WTC11 (cell line): ENCODE measurements at regions not wholly inside any gene's neighbourhood (a gene's known extent, or its start where the extent isn't known, plus 50 kb on each side); places are given as distances from the start of the nearest gene placed in this dataset.

ENCODE experiments used
- ATAC-seq: fragments of 200-7000 bp; cut with Tn5 transposase; 2 replicates; pipeline ENCODE4 v1.10.0; 2021; ENCODE audit warnings: mild to moderate bottlenecking, moderate library complexity
- CTCF ChIA-PET: fragments of 300-600 bp; sonication (Branson Sonifier 250); formaldehyde crosslinking; loops from one replicate; lab custom pipeline; 2021; ENCODE audit warnings: antibody characterized with exemption; lab: Charles Lee
- POLR2A ChIA-PET: fragments of 350-600 bp; sonication (Branson Sonifier 250); formaldehyde crosslinking; loops from one replicate; lab custom pipeline; 2021; ENCODE audit warnings: antibody characterized with exemption; lab: Charles Lee
- DNase-seq: peaks from one replicate; pipeline ENCODE4 v3.0.0; 2021; ENCODE audit warnings: low spot score
- H3K27ac Mint-ChIP-seq: 2 replicates; pipeline ENCODE4 v1.8.0; 2021; ENCODE audit warnings: mixed read lengths
- H3K27me3 Mint-ChIP-seq: 2 replicates; pipeline ENCODE4 v1.8.0; 2021; ENCODE audit warnings: low read depth, mild to moderate bottlenecking, moderate library complexity, mixed read lengths
- H3K36me3 Mint-ChIP-seq: 2 replicates; pipeline ENCODE4 v1.8.0; 2021; ENCODE audit warnings: mixed read lengths
- H3K4me1 Mint-ChIP-seq: 2 replicates; pipeline ENCODE4 v1.8.0; 2022; ENCODE audit warnings: mixed read lengths
- H3K4me3 Mint-ChIP-seq: 2 replicates; pipeline ENCODE4 v1.8.0; 2021; ENCODE audit warnings: mild to moderate bottlenecking, moderate library complexity, mixed read lengths
- H3K9me3 Mint-ChIP-seq: 2 replicates; pipeline ENCODE4 v1.8.0; 2021; ENCODE audit warnings: mixed read lengths
- ATF6 ChIP-seq: sonication (generic); formaldehyde crosslinking; IDR thresholded peaks from 2 replicates; pipeline ENCODE4 v1.8.1; 2023; ENCODE audit warnings: mild to moderate bottlenecking, missing genetic modification reagents
- CREB1 ChIP-seq: sonication (generic); formaldehyde crosslinking; IDR thresholded peaks from 2 replicates; pipeline ENCODE4 v1.8.0; 2023; ENCODE audit warnings: mild to moderate bottlenecking, missing genetic modification reagents
- CREM ChIP-seq: sonication (generic); formaldehyde crosslinking; IDR thresholded peaks from 2 replicates; pipeline ENCODE4 v1.8.1; 2022; ENCODE audit warnings: mild to moderate bottlenecking, missing genetic modification reagents, moderate library complexity
- FOXJ3 ChIP-seq: sonication (generic); formaldehyde crosslinking; IDR thresholded peaks from 2 replicates; pipeline ENCODE4 v1.9.0; 2021; ENCODE audit warnings: missing genetic modification reagents, mild to moderate bottlenecking, borderline replicate concordance
- FOXP4 ChIP-seq: sonication (generic); formaldehyde crosslinking; IDR thresholded peaks from 2 replicates; pipeline ENCODE4 v1.8.0; 2022; ENCODE audit warnings: mild to moderate bottlenecking, missing genetic modification reagents
- HMGA2 ChIP-seq: fragments of 250-450 bp; sonication (Bioruptor Pico); IDR thresholded peaks from 2 replicates; pipeline ENCODE4 v1.4.0; 2021; ENCODE audit warnings: mild to moderate bottlenecking, moderate library complexity
- KAT7 ChIP-seq: sonication (generic); formaldehyde crosslinking; IDR thresholded peaks from 2 replicates; pipeline ENCODE4 v1.8.1; 2023; ENCODE audit warnings: missing genetic modification reagents, mild to moderate bottlenecking, borderline replicate concordance
- MYBL2 ChIP-seq: sonication (generic); formaldehyde crosslinking; IDR thresholded peaks from 2 replicates; pipeline ENCODE4 v1.8.1; 2023; ENCODE audit warnings: mild to moderate bottlenecking, moderate library complexity, missing genetic modification reagents
- RELA ChIP-seq: sonication (generic); formaldehyde crosslinking; IDR thresholded peaks from 2 replicates; pipeline ENCODE4 v1.8.1; 2022; ENCODE audit warnings: missing genetic modification reagents, mild to moderate bottlenecking, borderline replicate concordance
- SOX15 ChIP-seq: fragments of 250-450 bp; sonication (Bioruptor Pico); IDR thresholded peaks from 2 replicates; pipeline ENCODE4 v1.9.0; 2021; ENCODE audit warnings: mild to moderate bottlenecking
- SP1 ChIP-seq: sonication (generic); formaldehyde crosslinking; conservative IDR thresholded peaks from 2 replicates; pipeline ENCODE4 v1.8.1; 2022; ENCODE audit warnings: missing genetic modification reagents
- USF2 ChIP-seq: sonication (generic); formaldehyde crosslinking; IDR thresholded peaks from 2 replicates; pipeline ENCODE4 v1.8.1; 2023; ENCODE audit warnings: mild to moderate bottlenecking, missing genetic modification reagents, moderate library complexity
- ZBTB21 ChIP-seq: sonication (generic); formaldehyde crosslinking; IDR thresholded peaks from 2 replicates; pipeline ENCODE4 v1.8.1; 2023; ENCODE audit warnings: mild to moderate bottlenecking, missing genetic modification reagents, borderline replicate concordance
- ZNF219 ChIP-seq: sonication (generic); formaldehyde crosslinking; IDR thresholded peaks from 2 replicates; pipeline ENCODE4 v1.8.0; 2023; ENCODE audit warnings: missing genetic modification reagents, mild to moderate bottlenecking, borderline replicate concordance
- ZNF263 ChIP-seq: sonication (generic); formaldehyde crosslinking; IDR thresholded peaks from 2 replicates; pipeline ENCODE4 v1.8.1; 2022; ENCODE audit warnings: low read depth, mild to moderate bottlenecking, moderate library complexity, missing genetic modification reagents
- TF ChIP-seq, protein P1 (sequence below): fragments of 250-450 bp; sonication (Bioruptor Pico); IDR thresholded peaks from 2 replicates; pipeline ENCODE4 v1.9.0; 2021; ENCODE audit warnings: mild to moderate bottlenecking
- TF ChIP-seq, protein P2 (sequence below): sonication (generic); formaldehyde crosslinking; IDR thresholded peaks from 2 replicates; pipeline ENCODE4 v1.8.1; 2022; ENCODE audit warnings: low read depth, mild to moderate bottlenecking, moderate library complexity, missing genetic modification reagents, borderline replicate concordance
- TF ChIP-seq, protein P3 (sequence below): sonication (generic); formaldehyde crosslinking; IDR thresholded peaks from 2 replicates; pipeline ENCODE4 v1.8.1; 2023; ENCODE audit warnings: mild to moderate bottlenecking, missing genetic modification reagents, borderline replicate concordance

GRCh38 chr2:221850076-221850475, 278.0 kb upstream of the EPHA4 start:
- no peaks in the 10 kb centered on the region for H3K27me3 Mint-ChIP-seq
- ATAC-seq (no peak), DNase-seq (no peak)
- ChIA-PET CTCF (no interaction called here), POLR2A (no interaction called here)
- 0 out of 2 replicates have a peak, but pooled peaks cover 4% of the 10 kb centered on the region for H3K9me3 Mint-ChIP-seq
- H3K4me3 Mint-ChIP-seq = no peak overlapping the region
- H3K27ac Mint-ChIP-seq = no peak overlapping the region
- no peaks in the 10 kb centered on the region for H3K36me3 Mint-ChIP-seq
- TF ChIP-seq, protein P1, sequence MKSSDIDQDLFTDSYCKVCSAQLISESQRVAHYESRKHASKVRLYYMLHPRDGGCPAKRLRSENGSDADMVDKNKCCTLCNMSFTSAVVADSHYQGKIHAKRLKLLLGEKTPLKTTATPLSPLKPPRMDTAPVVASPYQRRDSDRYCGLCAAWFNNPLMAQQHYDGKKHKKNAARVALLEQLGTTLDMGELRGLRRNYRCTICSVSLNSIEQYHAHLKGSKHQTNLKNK (CRISPR knock-in tag) = no peak
- TF ChIP-seq ZNF263 (CRISPR knock-in tag) (no peak), ZBTB21 (CRISPR knock-in tag) (no peak), RELA (no peak), CREB1 (CRISPR knock-in tag) (no peak), HMGA2 (CRISPR knock-in tag) (no peak), FOXJ3 (CRISPR knock-in tag) (no peak), USF2 (CRISPR knock-in tag) (no peak)
- H3K4me1 Mint-ChIP-seq = peaks cover 14% of the 10 kb centered on the region

DNA sequence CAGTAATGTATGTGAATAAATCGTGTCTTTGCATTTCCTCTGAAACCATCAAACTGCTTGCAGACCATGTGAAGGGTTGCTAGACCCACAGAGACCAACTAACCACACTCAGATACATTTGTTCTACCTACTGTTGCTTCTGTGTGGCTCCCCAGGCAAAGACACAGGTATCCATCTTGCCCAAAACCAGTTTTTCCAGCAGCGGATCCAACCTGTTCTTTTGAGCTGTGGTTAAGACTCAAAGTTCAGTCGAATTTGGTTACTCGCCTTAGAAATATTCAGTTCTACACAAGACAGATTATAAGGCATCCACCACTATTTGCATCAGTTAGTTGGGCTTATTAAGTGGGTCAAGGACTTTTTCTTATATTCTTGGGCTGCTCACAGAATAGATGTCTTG, 276.2 kb upstream of the EPHA4 start:
- Mint-ChIP-seq H3K36me3 (no peaks in the 10 kb centered on the region), H3K27ac (no peak overlapping the region), H3K4me3 (no peak overlapping the region), H3K27me3 (no peaks in the 10 kb centered on the region), H3K4me1 (peaks cover 14% of the 10 kb centered on the region), H3K9me3 (no peaks in the 10 kb centered on the region)
- DNase-seq (no peak), ATAC-seq (no peak; the same call in 1 of the 2 replicates)
- CTCF ChIA-PET = no interaction called here
- TF ChIP-seq, protein P2, sequence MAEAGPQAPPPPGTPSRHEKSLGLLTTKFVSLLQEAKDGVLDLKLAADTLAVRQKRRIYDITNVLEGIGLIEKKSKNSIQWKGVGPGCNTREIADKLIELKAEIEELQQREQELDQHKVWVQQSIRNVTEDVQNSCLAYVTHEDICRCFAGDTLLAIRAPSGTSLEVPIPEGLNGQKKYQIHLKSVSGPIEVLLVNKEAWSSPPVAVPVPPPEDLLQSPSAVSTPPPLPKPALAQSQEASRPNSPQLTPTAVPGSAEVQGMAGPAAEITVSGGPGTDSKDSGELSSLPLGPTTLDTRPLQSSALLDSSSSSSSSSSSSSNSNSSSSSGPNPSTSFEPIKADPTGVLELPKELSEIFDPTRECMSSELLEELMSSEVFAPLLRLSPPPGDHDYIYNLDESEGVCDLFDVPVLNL = no peak
- TF ChIP-seq KAT7 (CRISPR knock-in tag) = no peak
- no peak for TF ChIP-seq MYBL2 (CRISPR knock-in tag)
- POLR2A ChIA-PET = no interaction called here

DNA sequence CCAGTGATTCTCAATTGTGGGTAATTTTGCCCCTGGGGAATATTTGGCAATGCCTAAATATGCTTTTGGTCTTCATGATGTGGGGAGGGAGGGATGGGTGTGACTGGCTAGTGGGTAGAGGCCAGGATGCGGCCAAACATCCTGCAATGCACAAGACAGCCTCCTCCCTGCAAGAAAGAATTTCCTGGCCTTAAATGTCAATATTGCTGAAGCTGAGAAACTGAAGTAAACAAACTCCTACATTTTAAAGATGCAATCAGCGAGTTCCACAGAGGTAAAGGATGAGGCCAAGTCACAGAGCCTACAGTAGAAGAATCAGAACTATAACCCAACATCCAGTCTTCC, 272.9 kb upstream of the EPHA4 start:
- no peaks in the 10 kb centered on the region for H3K27me3 Mint-ChIP-seq
- ChIA-PET POLR2A (no interaction called here), CTCF (no interaction called here)
- TF ChIP-seq SOX15 (no peak), SP1 (no peak), CREM (CRISPR knock-in tag) (no peak), ATF6 (no peak), FOXP4 (CRISPR knock-in tag) (no peak), ZNF219 (CRISPR knock-in tag) (no peak)
- TF ChIP-seq, protein P3, sequence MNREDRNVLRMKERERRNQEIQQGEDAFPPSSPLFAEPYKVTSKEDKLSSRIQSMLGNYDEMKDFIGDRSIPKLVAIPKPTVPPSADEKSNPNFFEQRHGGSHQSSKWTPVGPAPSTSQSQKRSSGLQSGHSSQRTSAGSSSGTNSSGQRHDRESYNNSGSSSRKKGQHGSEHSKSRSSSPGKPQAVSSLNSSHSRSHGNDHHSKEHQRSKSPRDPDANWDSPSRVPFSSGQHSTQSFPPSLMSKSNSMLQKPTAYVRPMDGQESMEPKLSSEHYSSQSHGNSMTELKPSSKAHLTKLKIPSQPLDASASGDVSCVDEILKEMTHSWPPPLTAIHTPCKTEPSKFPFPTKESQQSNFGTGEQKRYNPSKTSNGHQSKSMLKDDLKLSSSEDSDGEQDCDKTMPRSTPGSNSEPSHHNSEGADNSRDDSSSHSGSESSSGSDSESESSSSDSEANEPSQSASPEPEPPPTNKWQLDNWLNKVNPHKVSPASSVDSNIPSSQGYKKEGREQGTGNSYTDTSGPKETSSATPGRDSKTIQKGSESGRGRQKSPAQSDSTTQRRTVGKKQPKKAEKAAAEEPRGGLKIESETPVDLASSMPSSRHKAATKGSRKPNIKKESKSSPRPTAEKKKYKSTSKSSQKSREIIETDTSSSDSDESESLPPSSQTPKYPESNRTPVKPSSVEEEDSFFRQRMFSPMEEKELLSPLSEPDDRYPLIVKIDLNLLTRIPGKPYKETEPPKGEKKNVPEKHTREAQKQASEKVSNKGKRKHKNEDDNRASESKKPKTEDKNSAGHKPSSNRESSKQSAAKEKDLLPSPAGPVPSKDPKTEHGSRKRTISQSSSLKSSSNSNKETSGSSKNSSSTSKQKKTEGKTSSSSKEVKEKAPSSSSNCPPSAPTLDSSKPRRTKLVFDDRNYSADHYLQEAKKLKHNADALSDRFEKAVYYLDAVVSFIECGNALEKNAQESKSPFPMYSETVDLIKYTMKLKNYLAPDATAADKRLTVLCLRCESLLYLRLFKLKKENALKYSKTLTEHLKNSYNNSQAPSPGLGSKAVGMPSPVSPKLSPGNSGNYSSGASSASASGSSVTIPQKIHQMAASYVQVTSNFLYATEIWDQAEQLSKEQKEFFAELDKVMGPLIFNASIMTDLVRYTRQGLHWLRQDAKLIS (CRISPR knock-in tag) = no peak
- ATAC-seq = no peak
- no peaks in the 10 kb centered on the region for H3K9me3 Mint-ChIP-seq
- DNase-seq = no peak
- peaks cover 10% of the 10 kb centered on the region for H3K4me1 Mint-ChIP-seq
- no peak overlapping the region for H3K4me3 Mint-ChIP-seq
- no peak overlapping the region for H3K27ac Mint-ChIP-seq
- H3K36me3 Mint-ChIP-seq = no peaks in the 10 kb centered on the region
